ENCODE measurements at regions not wholly inside any gene's neighbourhood (a gene's known extent, or its start where the extent isn't known, plus 50 kb on each side); places are given as distances from the start of the nearest gene placed in this dataset.

DNA sequence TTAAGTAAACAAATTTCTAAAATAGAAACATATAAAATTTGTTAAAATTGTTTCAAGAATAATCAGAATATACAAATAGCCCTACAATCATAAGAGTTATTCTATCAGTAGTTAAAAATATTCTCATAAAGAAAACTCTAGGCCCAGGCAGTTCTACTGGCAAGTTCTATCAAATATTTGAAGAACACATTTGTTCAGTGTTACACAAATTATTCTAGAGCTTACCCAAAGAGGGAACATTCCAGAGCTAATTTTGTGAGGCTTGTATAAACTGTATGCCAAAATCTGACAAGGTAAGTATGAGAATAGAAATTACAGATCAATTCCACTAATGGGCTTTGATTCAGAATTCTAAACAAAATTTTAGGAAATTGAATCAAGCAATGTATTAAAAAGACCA is 166.8 kb upstream of the FOXN2 start:
- TF ChIP-seq EZH2 (IDR thresholded peaks at IDR 0.05) (no peak), POLR2A (IDR thresholded peaks at IDR 0.05; ENCODE audit: borderline replicate concordance, extremely low read depth, insufficient read depth, insufficient read length) (no peak), SIN3A (IDR thresholded peaks at IDR 0.05; ENCODE audit: low read depth) (no peak), ZNF274 (IDR thresholded peaks at IDR 0.05; ENCODE audit: low read depth, low read length) (no peak), TCF7L2 (IDR thresholded peaks at IDR 0.05; ENCODE audit: borderline replicate concordance, extremely low read depth, insufficient read depth, insufficient read length) (no peak), RAD21 (IDR thresholded peaks at IDR 0.05; ENCODE audit: low read depth) (no peak), POLR2AphosphoS5 (IDR thresholded peaks at IDR 0.05; ENCODE audit: low read depth, low read length) (no peak), JUND (IDR thresholded peaks at IDR 0.05) (no peak)
- TF ChIP-seq, protein P1, sequence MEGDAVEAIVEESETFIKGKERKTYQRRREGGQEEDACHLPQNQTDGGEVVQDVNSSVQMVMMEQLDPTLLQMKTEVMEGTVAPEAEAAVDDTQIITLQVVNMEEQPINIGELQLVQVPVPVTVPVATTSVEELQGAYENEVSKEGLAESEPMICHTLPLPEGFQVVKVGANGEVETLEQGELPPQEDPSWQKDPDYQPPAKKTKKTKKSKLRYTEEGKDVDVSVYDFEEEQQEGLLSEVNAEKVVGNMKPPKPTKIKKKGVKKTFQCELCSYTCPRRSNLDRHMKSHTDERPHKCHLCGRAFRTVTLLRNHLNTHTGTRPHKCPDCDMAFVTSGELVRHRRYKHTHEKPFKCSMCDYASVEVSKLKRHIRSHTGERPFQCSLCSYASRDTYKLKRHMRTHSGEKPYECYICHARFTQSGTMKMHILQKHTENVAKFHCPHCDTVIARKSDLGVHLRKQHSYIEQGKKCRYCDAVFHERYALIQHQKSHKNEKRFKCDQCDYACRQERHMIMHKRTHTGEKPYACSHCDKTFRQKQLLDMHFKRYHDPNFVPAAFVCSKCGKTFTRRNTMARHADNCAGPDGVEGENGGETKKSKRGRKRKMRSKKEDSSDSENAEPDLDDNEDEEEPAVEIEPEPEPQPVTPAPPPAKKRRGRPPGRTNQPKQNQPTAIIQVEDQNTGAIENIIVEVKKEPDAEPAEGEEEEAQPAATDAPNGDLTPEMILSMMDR (IDR thresholded peaks at IDR 0.05 in 2 of 3, conservative IDR thresholded peaks at IDR 0.05 in 1 of 3; ENCODE audit: borderline replicate concordance in 1 of 3, insufficient read depth in 1 of 3, low read depth in 2 of 3, low read length in 2 of 3) = no peak
- TF ChIP-seq, protein P2, sequence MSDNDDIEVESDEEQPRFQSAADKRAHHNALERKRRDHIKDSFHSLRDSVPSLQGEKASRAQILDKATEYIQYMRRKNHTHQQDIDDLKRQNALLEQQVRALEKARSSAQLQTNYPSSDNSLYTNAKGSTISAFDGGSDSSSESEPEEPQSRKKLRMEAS (IDR thresholded peaks at IDR 0.05) = no peak
